Testis (tissue), 2 donors: ENCODE measurements at regions not wholly inside any gene's neighbourhood (a gene's known extent, or its start where the extent isn't known, plus 50 kb on each side); places are given as distances from the start of the nearest gene placed in this dataset.
A peak's percentile ranks its signal among the peaks of the same experiment; 100 is the strongest.
"Not testable (repeated sequence)": the region's sequence is repeated elsewhere in the genome, so short reads cannot be mapped to it uniquely, and the experiment has no call there.

Source experiments
- DNase-seq: peaks from one replicate; pipeline ENCODE4 v3.0.0-alpha.2; 2019
- H3K27ac ChIP-seq, 2 donors: fragments of 200-600 bp; sonication (generic); one replicate each; pipeline ENCODE4 v1.5.1; 2019
- H3K27me3 ChIP-seq: fragments of 200-600 bp; sonication (generic); one replicate; pipeline ENCODE4 v1.5.1; 2019
- H3K36me3 ChIP-seq: fragments of 200-600 bp; sonication (generic); one replicate; pipeline ENCODE4 v1.5.1; 2017; ENCODE audit warnings: low read depth; ENCODE audit errors: missing control alignments
- H3K4me1 ChIP-seq: fragments of 200-600 bp; sonication (generic); one replicate; pipeline ENCODE4 v1.5.1; 2019
- H3K4me3 ChIP-seq, 2 donors: fragments of 200-600 bp; sonication (generic); one replicate each; pipeline ENCODE4 v1.5.1; 2017 to 2019
- H3K9me3 ChIP-seq: fragments of 200-600 bp; sonication (generic); one replicate; pipeline ENCODE4 v1.5.1; 2017
- CTCF ChIP-seq, 3 experiments: fragments of 450-650 bp in 2 of 3; fragments of 200-600 bp in 1 of 3; sonication (generic) in 1 of 3; IDR thresholded peaks; one replicate each; pipeline ENCODE4 v1.5.1; 2016 to 2019; ENCODE audit warnings: antibody characterized with exemption in 3 of 3, mild to moderate bottlenecking in 2 of 3, moderate library complexity in 1 of 3
- POLR2A ChIP-seq: fragments of 450-650 bp; IDR thresholded peaks from one replicate; pipeline ENCODE4 v1.6.1; 2017; ENCODE audit warnings: antibody characterized with exemption, mild to moderate bottlenecking, moderate library complexity
- WGBS, 2 donors: methylation state at CpG; one replicate each; pipeline ENCODE4 v1.1.5; 2018; 5-methylcytosine and 5-hydroxymethylcytosine counted together
- intact Hi-C: fragments of 100-400 bp; cut with DNase I; formaldehyde crosslinking; loops from one replicate; pipeline ENCODE4 v1.15.1; 2023; ENCODE audit warnings: low total_unique reads

- Histone ChIP-seq H3K4me1 (peaks cover 17% of the 10 kb centered on the region), H3K36me3 (no peaks in the 10 kb centered on the region), H3K9me3 (no peaks in the 10 kb centered on the region), H3K27me3 (no peaks in the 10 kb centered on the region), H3K27ac (peak overlapping the region in 1 of 2 donors; percentile 83), H3K4me3 (no peak overlapping the region)
- TF ChIP-seq POLR2A (no peak), CTCF (IDR thresholded peaks at IDR 0.05) (no peak)
- no peak for DNase-seq
- 71 to 73% methylated on average over 8 of the region's 8 CpGs for WGBS, 2 donors
- intact Hi-C loops, result no loop called here
These were observed 305.6 kb upstream of the DIO3 start for GRCh38 chr14:101255765-101256125.

- DNase-seq, result no peak
- H3K4me1 ChIP-seq, result peaks cover 17% of the 10 kb centered on the region
- 68 to 82% methylated on average over 5 of the region's 5 CpGs for WGBS, 2 donors
- H3K4me3 ChIP-seq, result no peak overlapping the region
- H3K9me3 ChIP-seq, result no peaks in the 10 kb centered on the region
- TF ChIP-seq POLR2A (no peak), CTCF (IDR thresholded peaks at IDR 0.05) (no peak)
- intact Hi-C loops, result no loop called here
- H3K27ac ChIP-seq, result no peak overlapping the region
- H3K27me3 ChIP-seq, result no peaks in the 10 kb centered on the region
- H3K36me3 ChIP-seq, result no peaks in the 10 kb centered on the region
These were observed 305.0 kb upstream of the DIO3 start for GRCh38 chr14:101256266-101256665.

- Histone ChIP-seq H3K4me3 (no peak overlapping the region), H3K4me1 (peaks cover 17% of the 10 kb centered on the region), H3K9me3 (no peaks in the 10 kb centered on the region), H3K36me3 (no peaks in the 10 kb centered on the region), H3K27me3 (no peaks in the 10 kb centered on the region), H3K27ac (no peak overlapping the region)
- DNase-seq, result no peak
- intact Hi-C loops, result no loop called here
- WGBS, 2 donors, result 93 to 96% methylated on average over 6 of the region's 6 CpGs
- TF ChIP-seq POLR2A (no peak), CTCF (IDR thresholded peaks at IDR 0.05) (no peak)
These were observed 303.7 kb upstream of the DIO3 start for GRCh38 chr14:101257551-101257950.

GRCh38 chr14:101259748-101260147 lies 301.5 kb upstream of the DIO3 start:
- no peak for DNase-seq
- no peaks in the 10 kb centered on the region for H3K36me3 ChIP-seq
- no peaks in the 10 kb centered on the region for H3K9me3 ChIP-seq
- H3K27me3 ChIP-seq, result no peaks in the 10 kb centered on the region
- 96 to 98% methylated on average over 1 of the region's 1 CpG for WGBS, 2 donors
- H3K4me3 ChIP-seq, result no peak overlapping the region
- intact Hi-C loops, result no loop called here
- H3K27ac ChIP-seq, result no peak overlapping the region
- TF ChIP-seq POLR2A, result no peak
- no peak for TF ChIP-seq CTCF (IDR thresholded peaks at IDR 0.05)
- peaks cover 11% of the 10 kb centered on the region for H3K4me1 ChIP-seq

GRCh38 chr14:101266441-101266840 lies 294.9 kb upstream of the DIO3 start:
- H3K4me3 ChIP-seq, H3K36me3 ChIP-seq, H3K27ac ChIP-seq, intact Hi-C loops, H3K4me1 ChIP-seq, H3K27me3 ChIP-seq, DNase-seq, H3K9me3 ChIP-seq: not testable (repeated sequence)
- 93 to 96% methylated on average over 14 to 17 of the region's 20 CpGs for WGBS, 2 donors
